AG04450 (cell line): ENCODE measurements at regions not wholly inside any gene's neighbourhood (a gene's known extent, or its start where the extent isn't known, plus 50 kb on each side); places are given as distances from the start of the nearest gene placed in this dataset.
"Not testable (repeated sequence)": the region's sequence is repeated elsewhere in the genome, so short reads cannot be mapped to it uniquely, and the experiment has no call there.

Source experiments
- CTCF ChIA-PET: fragments of 300-600, 350-600 bp; formaldehyde crosslinking; extraction: SDS; loops from one replicate; lab custom pipeline; 2022; ENCODE audit warnings: antibody characterized with exemption, inconsistent platforms; lab: Charles Lee
- POLR2A ChIA-PET: fragments of 350-600 bp; formaldehyde crosslinking; extraction: SDS; loops from one replicate; lab custom pipeline; 2021; ENCODE audit warnings: antibody characterized with exemption, inconsistent platforms; lab: Yijun Ruan, JAX
- DNase-seq: peaks from one replicate; pipeline ENCODE4 v3.0.0-alpha.2; 2011; ENCODE audit warnings: low read depth, low spot score
- H3K27ac ChIP-seq: one replicate; pipeline ENCODE4 v1.5.1; 2012; ENCODE audit warnings: low read depth, low read length, control low read depth
- H3K27me3 ChIP-seq: one replicate; pipeline ENCODE4 v1.6.0; 2012; ENCODE audit warnings: low read length; ENCODE audit not compliant: control insufficient read depth, insufficient read depth
- H3K4me3 ChIP-seq: 2 replicates; pipeline ENCODE4 v1.5.1; 2011; ENCODE audit warnings: mild to moderate bottlenecking, low read depth, low read length, control low read depth
- H3K9me3 ChIP-seq: 2 replicates; pipeline ENCODE4 v1.5.1; 2012; ENCODE audit warnings: low read length; ENCODE audit not compliant: control insufficient read depth, insufficient read depth
- TF ChIP-seq, protein P1 (sequence below): IDR thresholded peaks from 2 replicates; pipeline ENCODE4 v1.5.1; 2011; ENCODE audit warnings: low read depth, low read length, control low read depth, inconsistent platforms

DNA sequence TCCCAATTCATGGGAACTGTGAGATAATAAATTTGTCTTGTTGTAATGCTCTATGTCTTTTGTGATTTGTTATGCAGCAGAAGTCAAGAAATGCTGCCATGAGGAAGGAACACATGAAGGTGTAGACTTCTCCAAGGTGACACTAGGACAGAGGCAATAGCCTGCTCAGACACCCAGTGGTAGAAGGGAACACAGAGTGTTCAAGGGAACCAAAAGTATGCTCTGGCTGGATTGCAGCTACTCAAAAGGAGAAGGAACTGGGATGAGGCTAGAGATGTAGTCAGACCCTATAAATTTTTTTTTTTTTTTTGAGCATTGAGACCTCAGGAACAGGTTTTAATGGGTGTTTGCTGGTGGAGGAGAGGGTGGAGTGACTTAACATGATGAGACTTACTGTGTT, 232.5 kb downstream of the PARP8 start:
- H3K4me3 ChIP-seq: no peak overlapping the region
- H3K27me3 ChIP-seq: no peaks in the 10 kb centered on the region
- no peak overlapping the region for H3K27ac ChIP-seq
- CTCF ChIA-PET: no interaction called here
- no peaks in the 10 kb centered on the region for H3K9me3 ChIP-seq
- TF ChIP-seq, protein P1, sequence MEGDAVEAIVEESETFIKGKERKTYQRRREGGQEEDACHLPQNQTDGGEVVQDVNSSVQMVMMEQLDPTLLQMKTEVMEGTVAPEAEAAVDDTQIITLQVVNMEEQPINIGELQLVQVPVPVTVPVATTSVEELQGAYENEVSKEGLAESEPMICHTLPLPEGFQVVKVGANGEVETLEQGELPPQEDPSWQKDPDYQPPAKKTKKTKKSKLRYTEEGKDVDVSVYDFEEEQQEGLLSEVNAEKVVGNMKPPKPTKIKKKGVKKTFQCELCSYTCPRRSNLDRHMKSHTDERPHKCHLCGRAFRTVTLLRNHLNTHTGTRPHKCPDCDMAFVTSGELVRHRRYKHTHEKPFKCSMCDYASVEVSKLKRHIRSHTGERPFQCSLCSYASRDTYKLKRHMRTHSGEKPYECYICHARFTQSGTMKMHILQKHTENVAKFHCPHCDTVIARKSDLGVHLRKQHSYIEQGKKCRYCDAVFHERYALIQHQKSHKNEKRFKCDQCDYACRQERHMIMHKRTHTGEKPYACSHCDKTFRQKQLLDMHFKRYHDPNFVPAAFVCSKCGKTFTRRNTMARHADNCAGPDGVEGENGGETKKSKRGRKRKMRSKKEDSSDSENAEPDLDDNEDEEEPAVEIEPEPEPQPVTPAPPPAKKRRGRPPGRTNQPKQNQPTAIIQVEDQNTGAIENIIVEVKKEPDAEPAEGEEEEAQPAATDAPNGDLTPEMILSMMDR: no peak
- no peak for DNase-seq
- POLR2A ChIA-PET: no interaction called here

DNA sequence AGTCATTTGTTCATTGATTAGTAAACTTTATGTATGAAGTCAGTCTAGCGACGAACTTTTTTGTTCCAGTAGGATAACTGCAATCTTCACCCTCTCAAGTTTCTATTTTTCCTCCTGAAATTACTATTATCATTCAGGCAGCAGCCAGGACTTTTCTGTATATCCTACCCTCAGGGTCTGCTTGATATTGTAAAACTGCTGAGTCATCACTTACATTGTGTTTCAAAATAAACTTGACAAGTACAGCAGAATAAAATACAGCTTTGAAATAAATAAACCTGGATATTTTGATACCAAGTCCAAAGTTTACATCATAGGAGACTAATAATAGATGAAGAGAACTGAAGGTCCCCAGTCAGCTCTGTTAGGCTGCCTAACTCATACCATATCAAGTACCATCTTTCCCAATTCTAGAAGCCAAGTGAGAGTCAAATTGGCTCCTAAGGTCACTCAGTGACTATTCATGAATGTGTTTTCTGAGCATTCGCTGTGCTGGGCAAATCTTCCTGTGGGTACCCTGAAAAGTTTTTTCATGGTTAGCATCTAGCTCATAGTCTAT, 234.6 kb downstream of the PARP8 start:
- no peak overlapping the region for H3K4me3 ChIP-seq
- DNase-seq: no peak
- H3K9me3 ChIP-seq: no peaks in the 10 kb centered on the region
- TF ChIP-seq, protein P1: no peak
- CTCF ChIA-PET: no interaction called here
- no peaks in the 10 kb centered on the region for H3K27me3 ChIP-seq
- H3K27ac ChIP-seq: no peak overlapping the region
- POLR2A ChIA-PET: no interaction called here

DNA sequence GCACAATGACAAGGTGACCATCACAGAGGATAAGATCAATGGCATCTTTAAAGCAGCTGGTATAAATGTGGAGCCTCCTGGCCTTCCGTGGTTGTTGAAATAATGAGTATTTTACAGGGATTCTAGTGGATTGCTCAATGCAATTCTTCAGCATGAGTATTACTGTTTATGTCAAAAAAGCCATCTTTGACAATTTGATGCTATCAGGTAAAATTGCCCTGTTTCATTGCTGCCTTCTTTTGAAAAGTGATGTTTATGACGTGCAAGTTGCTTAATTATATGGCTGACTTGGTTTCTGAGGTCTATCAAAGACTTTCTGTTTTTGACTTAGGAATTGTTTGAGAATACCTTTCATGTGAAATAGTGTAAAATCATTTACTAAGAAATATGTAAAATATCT, 237.2 kb downstream of the PARP8 start:
- ChIA-PET CTCF (no interaction called here), POLR2A (no interaction called here)
- Histone ChIP-seq H3K27me3 (no peaks in the 10 kb centered on the region), H3K27ac (no peak overlapping the region), H3K4me3 (no peak overlapping the region), H3K9me3 (no peaks in the 10 kb centered on the region)
- TF ChIP-seq, protein P1: no peak
- no peak for DNase-seq

DNA sequence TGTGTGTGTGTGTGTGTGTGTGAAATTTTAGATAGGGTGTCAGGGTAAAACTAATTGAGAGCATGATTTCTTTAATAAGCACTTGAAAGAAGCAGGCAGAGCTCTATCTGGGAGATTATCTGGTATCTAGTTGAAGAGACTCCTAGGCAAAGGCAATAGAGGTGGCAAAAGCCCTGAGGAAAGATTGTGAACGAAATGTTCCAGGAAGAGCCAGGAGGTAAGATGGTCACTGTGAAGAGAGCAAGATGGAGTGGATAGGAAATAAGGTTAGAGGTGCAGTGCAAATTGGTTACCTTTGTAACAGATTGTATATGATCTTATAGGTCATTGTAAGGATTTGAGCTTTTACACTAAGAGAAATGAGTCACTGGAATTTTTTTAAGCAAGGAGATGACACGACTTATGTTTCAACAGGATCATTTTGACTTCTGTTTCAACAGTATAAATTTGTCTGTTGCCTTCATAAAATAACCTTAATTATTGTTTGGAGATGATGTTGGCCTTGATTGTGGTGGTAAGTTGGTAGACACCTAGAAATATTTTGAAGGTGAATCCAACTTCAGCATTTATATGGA, 239.6 kb downstream of the PARP8 start:
- ChIA-PET POLR2A (no interaction called here), CTCF (no interaction called here)
- Histone ChIP-seq H3K4me3 (no peak overlapping the region), H3K27me3 (no peaks in the 10 kb centered on the region), H3K9me3 (no peaks in the 10 kb centered on the region), H3K27ac (no peak overlapping the region)
- TF ChIP-seq, protein P1: no peak
- DNase-seq: no peak

DNA sequence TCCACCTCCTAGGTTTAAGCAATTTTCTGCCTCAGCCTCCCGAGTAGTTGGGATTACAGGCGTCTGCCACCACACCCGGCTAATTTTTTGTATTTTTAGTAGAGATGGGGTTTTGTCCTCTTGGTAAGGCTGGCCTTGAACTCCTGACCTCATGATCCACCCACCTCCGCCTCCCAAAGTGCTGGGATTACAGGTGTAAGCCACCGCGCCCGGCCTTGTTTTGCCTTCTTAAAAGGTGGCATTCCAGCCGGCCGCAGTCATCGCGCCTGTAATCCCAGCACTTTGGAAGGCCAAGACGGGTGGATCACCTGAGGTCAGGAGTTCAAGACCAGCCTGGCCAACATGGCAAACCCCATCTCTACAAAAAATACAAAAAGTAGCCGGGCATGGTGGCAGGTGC, 253.7 kb downstream of the PARP8 start:
- CTCF ChIA-PET, H3K4me3 ChIP-seq, POLR2A ChIA-PET, DNase-seq, H3K27me3 ChIP-seq, H3K27ac ChIP-seq: not testable (repeated sequence)
- peaks cover 23% of the 10 kb centered on the region; the same call in 1 of the 2 replicates for H3K9me3 ChIP-seq
